ENCODE measurements at regions not wholly inside any gene's neighbourhood (a gene's known extent, or its start where the extent isn't known, plus 50 kb on each side); places are given as distances from the start of the nearest gene placed in this dataset.

DNA sequence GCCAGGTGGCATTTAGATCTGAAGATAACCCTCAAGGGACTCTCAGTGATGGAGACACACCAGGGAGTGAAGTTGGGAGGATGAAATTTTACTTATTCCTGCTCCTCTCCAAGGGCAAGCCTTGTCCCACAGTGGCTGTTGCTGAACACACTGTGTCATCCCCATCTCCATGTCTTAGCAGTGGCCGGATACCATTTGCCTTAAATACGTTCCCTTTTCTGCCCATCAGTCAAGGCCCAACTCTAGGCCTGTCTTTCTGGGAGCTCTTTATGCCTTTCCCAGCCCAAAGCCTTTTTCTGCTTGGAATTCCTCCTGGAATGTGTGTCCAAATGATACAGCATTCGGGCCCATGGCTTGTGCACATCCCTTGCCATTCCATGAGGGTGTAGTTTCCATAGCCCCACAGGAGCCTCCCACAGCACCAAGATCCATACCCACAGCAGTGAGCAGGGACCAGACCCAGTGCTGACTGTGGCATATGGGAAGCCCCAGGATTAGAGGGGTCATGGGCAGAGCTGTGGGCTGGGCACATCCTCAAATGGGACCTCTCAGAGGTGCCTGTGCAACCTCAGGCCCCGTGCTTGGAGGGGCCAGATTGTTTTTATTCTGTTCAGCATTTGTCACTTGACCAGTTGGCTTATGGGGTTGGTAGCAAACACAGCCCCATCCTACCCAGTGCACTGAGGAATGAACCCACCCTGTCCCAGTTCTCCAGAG is 63.7 kb upstream of the PRR23C start:
- POLR2A ChIA-PET (ENCODE audit: unreplicated experiment), result no interaction called here
- ATAC-seq, result no peak
- H3K4me3 ChIP-seq (ENCODE audit: low read length), result no peak overlapping the region

DNA sequence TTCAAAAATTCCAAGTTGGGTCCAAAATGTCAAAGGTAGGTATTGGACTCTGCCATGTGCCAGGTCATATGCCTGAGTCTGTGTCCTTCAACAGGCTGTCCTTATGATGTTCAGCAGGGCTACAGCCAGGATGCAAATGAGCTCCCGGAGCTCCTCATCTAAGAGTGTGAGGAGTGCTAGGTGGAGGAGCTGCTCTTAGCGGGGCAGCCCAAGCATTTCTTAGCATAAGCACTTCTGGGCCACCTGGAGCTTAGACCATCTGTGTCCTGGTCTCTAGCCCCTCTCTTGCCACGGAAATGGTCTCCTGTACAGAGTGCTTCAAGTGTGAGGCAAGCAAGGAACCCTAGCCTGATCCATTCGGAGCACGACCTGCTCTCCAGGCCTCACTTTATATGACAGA is 64.6 kb upstream of the PRR23C start:
- H3K79me2 ChIP-seq (ENCODE audit: low read length), result no peaks in the 10 kb centered on the region
- no peaks in the 10 kb centered on the region for H4K20me1 ChIP-seq (ENCODE audit: low read length)
- no peaks in the 10 kb centered on the region for H3K9me2 ChIP-seq (replicated peaks; ENCODE audit: low read length)
- POLR2A ChIA-PET (ENCODE audit: unreplicated experiment), result no interaction called here
- H3K4me1 ChIP-seq (ENCODE audit: insufficient read depth, low read length), result no peaks in the 10 kb centered on the region
- ATAC-seq, result no peak
- H3K9me3 ChIP-seq (ENCODE audit: low read length), result no peaks in the 10 kb centered on the region
- no peak overlapping the region for H3K9ac ChIP-seq (ENCODE audit: low read length)
- H3K4me3 ChIP-seq (ENCODE audit: low read length), result no peak overlapping the region
- H2AFZ ChIP-seq (ENCODE audit: low read length), result no peak overlapping the region
- CTCF ChIA-PET, result no interaction called here
- intact Hi-C loops (cut with micrococcal nuclease), result no loop called here
- no peak overlapping the region for H3K27ac ChIP-seq (ENCODE audit: low read length)
- no peak for DNase-seq
- TF ChIP-seq EZH2phosphoT487 (IDR thresholded peaks at IDR 0.05; ENCODE audit: borderline replicate concordance, low read length) (no peak), CTCF (conservative IDR thresholded peaks at IDR 0.05; ENCODE audit: low read depth, low read length) (no peak), EZH2 (IDR thresholded peaks at IDR 0.05; ENCODE audit: low read length, unreplicated experiment) (no peak)
- BruUV-seq (replicated peaks), result no TSS peak
- no peaks in the 10 kb centered on the region for H3K27me3 ChIP-seq (ENCODE audit: low read length)
- H3K36me3 ChIP-seq (ENCODE audit: low read depth, low read length), result no peaks in the 10 kb centered on the region
- H3K4me2 ChIP-seq (ENCODE audit: low read length), result no peak overlapping the region
- no peaks in the 10 kb centered on the region for H3F3A ChIP-seq (ENCODE audit: low read length, unreplicated experiment)

More for the DNA sequence above, 63.7 kb upstream of the PRR23C start:
- Histone ChIP-seq H3K4me2 (ENCODE audit: low read length) (no peak overlapping the region), H3K9ac (ENCODE audit: low read length) (no peak overlapping the region), H2AFZ (ENCODE audit: low read length) (no peak overlapping the region), H3K4me1 (ENCODE audit: insufficient read depth, low read length) (no peaks in the 10 kb centered on the region), H3F3A (ENCODE audit: low read length, unreplicated experiment) (no peaks in the 10 kb centered on the region), H3K27ac (ENCODE audit: low read length) (no peak overlapping the region), H3K9me3 (ENCODE audit: low read length) (no peaks in the 10 kb centered on the region), H4K20me1 (ENCODE audit: low read length) (no peaks in the 10 kb centered on the region), H3K79me2 (ENCODE audit: low read length) (no peaks in the 10 kb centered on the region), H3K9me2 (replicated peaks; ENCODE audit: low read length) (no peaks in the 10 kb centered on the region), H3K27me3 (ENCODE audit: low read length) (no peaks in the 10 kb centered on the region), H3K36me3 (ENCODE audit: low read depth, low read length) (no peaks in the 10 kb centered on the region)
- DNase-seq, result no peak
- BruUV-seq (replicated peaks), result no TSS peak
- intact Hi-C loops (cut with micrococcal nuclease), result no loop called here
- TF ChIP-seq CTCF (conservative IDR thresholded peaks at IDR 0.05; ENCODE audit: low read depth, low read length) (no peak), EZH2phosphoT487 (IDR thresholded peaks at IDR 0.05; ENCODE audit: borderline replicate concordance, low read length) (no peak), EZH2 (IDR thresholded peaks at IDR 0.05; ENCODE audit: low read length, unreplicated experiment) (no peak)
- CTCF ChIA-PET, result no interaction called here

- intact Hi-C loops (cut with micrococcal nuclease), result loop anchor here (2.0 kb wide), 1 partner anchor 93 kb away; no protein-coding TSS in a partner anchor
- CTCF ChIA-PET, result interaction anchor here (1.9 kb wide), 1 partner anchor 33 kb away, joined by 6 read pairs; no protein-coding TSS in a partner anchor
These were observed 65.6 kb upstream of the PRR23C start for GRCh38 chr3:139110072-139110830.

More at GRCh38 chr3:139110072-139110830, 65.6 kb upstream of the PRR23C start:
- ATAC-seq, result no peak
- DNase-seq, result no peak
- POLR2A ChIA-PET (ENCODE audit: unreplicated experiment), result no interaction called here
- Histone ChIP-seq H3K9me3 (ENCODE audit: low read length) (no peaks in the 10 kb centered on the region), H2AFZ (ENCODE audit: low read length) (no peak overlapping the region), H3K79me2 (ENCODE audit: low read length) (no peaks in the 10 kb centered on the region), H3K4me3 (ENCODE audit: low read length) (no peak overlapping the region), H3K4me2 (ENCODE audit: low read length) (no peak overlapping the region), H3K4me1 (ENCODE audit: insufficient read depth, low read length) (no peaks in the 10 kb centered on the region), H3K27me3 (ENCODE audit: low read length) (no peaks in the 10 kb centered on the region), H4K20me1 (ENCODE audit: low read length) (no peaks in the 10 kb centered on the region), H3K36me3 (ENCODE audit: low read depth, low read length) (no peaks in the 10 kb centered on the region), H3F3A (ENCODE audit: low read length, unreplicated experiment) (no peaks in the 10 kb centered on the region), H3K9me2 (replicated peaks; ENCODE audit: low read length) (no peaks in the 10 kb centered on the region), H3K9ac (ENCODE audit: low read length) (no peak overlapping the region), H3K27ac (ENCODE audit: low read length) (no peak overlapping the region)
- BruUV-seq (replicated peaks), result no TSS peak
- TF ChIP-seq EZH2phosphoT487 (IDR thresholded peaks at IDR 0.05; ENCODE audit: borderline replicate concordance, low read length), result no peak
- TF ChIP-seq EZH2 (IDR thresholded peaks at IDR 0.05; ENCODE audit: low read length, unreplicated experiment), result no peak
- TF ChIP-seq CTCF (conservative IDR thresholded peaks at IDR 0.05; ENCODE audit: low read depth, low read length), result no peak
